Stromal cell of bone marrow (primary cell): ENCODE measurements at regions not wholly inside any gene's neighbourhood (a gene's known extent, or its start where the extent isn't known, plus 50 kb on each side); places are given as distances from the start of the nearest gene placed in this dataset.
"Not testable (repeated sequence)": the region's sequence is repeated elsewhere in the genome, so short reads cannot be mapped to it uniquely, and the experiment has no call there.

ENCODE experiments used
- DNase-seq: peaks from one replicate; pipeline ENCODE4 v3.0.0-alpha.2; 2012; ENCODE audit warnings: low read depth

DNA sequence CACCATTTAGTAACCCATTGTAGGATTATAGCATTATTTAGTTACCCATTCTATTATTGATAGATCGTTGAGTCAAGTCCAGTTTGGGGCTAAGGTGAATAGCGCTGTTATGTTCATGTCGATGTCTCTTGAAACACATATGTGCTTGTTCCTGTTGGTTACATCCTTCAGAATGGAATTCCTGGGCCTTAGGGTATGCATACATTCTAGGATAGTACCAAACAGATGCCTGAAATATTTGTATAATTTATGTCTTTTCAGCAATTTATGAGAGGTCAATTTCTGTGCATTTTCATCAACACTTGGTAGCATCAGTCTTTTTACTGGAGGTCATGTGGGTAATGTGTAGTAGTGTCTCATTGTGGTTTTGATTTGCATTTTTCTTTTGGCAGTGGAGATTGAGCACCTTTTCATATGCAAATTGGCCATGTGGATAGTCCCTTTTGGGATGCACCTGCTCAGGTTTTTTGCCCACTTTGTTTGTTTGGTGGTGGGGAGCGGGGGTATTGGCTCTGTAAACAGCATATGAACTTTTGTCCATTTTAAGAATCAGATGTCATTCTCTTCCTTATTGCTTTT lies 104.2 kb downstream of the CDRT15L2 start:
- not testable (repeated sequence) for DNase-seq

DNA sequence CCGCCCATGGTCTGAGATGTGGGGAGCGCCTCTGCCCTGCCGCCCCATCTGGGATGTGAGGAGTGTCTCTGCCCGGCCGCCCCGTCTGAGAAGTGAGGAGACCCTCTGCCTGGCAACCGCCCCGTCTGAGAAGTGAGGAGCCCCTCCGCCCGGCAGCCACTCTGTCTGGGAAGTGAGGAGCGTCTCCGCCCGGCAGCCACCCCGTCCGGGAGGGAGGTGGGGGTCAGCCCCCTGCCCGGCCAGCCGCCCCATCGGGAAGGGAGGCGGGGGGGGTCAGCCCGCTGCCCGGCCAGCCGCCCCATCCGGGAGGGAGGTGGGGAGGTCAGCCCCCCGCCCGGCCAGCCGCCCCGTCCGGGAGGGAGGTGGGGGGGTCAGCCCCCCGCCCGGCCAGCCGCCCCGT lies 105.5 kb downstream of the CDRT15L2 start:
- not testable (repeated sequence) for DNase-seq

DNA sequence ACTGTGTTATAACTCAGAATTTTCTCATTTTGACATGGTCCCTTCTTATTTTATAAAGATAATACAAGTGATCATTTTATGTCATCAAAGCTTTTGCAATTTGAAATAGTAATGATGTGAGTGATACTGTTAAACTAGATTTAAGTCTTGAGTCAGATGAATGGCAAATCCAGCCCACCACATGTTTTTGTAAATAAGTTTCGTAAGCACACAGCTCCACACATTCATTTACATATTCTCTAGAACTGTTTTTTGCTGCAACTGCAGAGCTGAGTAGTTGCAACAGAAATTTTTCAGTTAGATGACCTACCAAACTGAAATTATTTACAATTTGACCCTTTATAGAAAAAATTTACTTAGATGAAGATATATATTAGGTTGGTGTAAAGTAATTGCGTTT lies 108.1 kb downstream of the CDRT15L2 start:
- not testable (repeated sequence) for DNase-seq

DNA sequence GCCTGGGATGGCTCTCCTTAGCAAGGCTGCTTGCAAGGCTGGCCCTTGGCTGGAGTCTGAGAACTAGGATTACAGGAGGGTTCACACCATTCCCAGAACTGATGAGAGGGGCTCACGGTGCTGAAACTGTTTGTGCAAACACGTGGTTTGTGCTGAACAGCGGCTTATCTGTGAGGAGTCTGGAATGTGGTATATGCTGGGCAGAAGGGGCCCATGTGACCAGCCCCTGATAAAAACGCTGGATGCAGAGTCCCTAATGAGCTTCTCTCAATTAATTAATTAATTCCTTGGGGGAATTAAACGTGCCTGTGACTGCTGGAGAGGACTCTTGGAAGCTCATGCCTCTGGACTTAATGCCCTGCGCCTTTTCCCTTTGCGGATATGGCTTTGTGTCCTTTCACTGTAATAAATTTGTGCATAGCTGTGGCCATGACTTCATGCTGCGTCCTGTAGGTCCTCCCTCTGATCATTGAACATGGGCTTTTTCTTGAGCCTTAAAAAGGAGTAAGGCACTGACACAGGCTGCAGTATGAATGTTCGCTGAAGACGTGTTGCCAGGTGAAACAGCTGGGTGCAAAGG lies 109.7 kb downstream of the CDRT15L2 start:
- DNase-seq, result not testable (repeated sequence)

DNA sequence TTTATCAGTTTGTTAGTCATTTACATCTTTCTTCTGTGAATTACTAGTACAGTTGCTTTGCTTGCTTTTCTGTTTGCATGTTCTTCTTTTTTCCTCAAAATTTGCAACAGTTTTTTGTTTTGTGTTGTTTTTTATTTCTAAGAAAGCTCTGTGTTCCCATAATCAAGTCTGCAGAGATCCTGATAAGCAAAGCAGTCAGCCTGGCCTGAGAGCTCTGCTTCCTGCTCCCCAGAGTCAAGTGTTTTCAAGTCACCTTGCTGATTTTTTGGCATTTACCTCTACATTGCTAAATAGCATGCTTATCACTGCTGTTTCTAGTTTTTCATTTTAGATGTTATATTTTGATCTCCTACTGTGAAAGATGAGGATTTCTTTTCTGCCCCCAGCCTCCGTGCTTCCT lies 113.2 kb downstream of the CDRT15L2 start:
- not testable (repeated sequence) for DNase-seq

DNA sequence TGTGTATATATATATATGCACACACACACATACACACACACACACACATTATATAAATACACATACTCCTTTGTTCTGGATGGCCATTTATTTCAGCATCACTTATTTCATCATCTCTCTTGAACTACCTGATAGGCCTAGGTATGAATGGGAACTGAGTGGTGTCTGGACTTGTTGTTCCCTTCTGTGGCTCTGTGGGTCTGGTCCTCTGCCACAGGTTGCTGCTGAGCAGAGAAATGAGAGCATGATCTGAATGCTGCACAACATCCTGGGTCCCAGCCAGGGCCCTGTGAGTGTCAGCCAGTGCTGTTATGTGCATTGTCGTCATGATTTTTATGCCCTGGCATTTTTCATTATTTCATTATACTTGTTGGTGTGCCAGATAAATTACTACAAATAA lies 116.3 kb downstream of the CDRT15L2 start:
- not testable (repeated sequence) for DNase-seq

DNA sequence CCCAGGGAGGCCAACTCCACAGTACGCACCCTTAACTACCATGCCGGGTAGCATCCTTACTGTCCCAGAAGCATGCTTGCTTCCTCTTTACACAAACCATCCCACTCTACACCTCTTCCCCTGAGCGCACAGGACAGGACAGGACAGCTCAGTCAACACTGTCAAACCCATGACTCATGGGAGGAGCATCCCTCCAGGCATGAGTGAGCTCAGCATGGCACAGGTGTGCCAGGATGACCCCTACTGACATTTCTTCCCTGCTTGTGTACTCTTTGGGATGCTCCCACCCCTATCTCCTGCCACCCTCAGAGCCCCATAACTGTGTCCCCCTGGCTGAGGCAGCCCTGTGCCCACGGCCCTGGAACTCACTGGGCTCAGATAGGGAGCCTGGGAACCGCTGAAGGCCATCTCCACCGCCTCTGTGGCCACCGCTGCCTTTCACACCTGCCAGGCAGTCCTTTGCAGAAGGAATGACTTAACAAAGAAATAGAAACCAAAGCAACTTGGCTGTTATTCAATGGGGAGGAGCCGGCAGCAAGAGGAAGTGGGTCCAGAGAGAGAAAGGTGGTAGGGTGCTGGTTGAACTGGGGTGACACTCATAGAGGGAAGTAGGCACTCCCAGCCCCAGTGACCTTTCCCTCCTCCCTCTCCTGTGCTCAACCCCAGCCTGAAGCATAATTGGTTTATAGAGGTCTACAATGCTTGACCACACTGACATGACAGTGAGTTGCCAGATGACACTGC lies 119.1 kb downstream of the CDRT15L2 start:
- DNase-seq, result not testable (repeated sequence)

DNA sequence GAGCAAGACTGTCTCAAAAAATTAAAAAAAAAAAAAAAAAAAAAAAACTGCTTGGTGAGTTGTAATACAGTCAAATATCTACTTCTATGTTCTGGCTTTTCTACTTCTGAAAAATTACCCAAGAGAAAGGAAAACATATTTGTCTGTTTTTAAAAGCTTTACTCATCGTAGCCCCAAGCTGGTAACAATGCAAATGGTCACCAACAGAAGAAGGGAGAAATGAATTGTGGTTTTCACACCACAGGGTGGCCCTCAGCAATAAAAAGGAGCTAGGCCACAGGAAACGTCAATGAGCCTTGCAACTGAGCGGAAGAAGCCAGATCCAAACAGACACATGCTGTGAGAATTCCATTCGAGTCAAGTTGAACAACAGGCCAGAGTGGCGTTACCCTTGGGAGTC lies 121.0 kb downstream of the CDRT15L2 start:
- DNase-seq, result peak; percentile 1

DNA sequence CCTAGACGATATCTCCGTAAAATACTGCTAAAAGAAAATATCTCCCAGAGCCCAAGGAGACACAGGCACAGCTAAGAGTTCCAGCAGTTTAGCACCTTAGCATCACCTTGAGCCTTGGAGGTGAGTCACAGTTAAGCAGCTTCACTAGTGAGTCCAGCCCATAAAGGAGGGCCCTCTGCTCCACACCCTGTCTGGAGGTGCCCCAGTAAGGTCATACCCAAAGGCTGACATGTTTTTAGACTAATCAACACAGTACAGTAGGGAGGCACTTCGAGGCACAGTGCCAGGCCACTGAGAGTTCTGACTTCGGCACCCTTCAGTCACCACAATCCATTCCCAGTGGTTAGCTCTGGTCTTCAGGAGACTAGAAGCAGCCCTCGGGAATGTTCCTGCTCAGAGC lies 121.8 kb downstream of the CDRT15L2 start:
- DNase-seq, result not testable (repeated sequence)

DNA sequence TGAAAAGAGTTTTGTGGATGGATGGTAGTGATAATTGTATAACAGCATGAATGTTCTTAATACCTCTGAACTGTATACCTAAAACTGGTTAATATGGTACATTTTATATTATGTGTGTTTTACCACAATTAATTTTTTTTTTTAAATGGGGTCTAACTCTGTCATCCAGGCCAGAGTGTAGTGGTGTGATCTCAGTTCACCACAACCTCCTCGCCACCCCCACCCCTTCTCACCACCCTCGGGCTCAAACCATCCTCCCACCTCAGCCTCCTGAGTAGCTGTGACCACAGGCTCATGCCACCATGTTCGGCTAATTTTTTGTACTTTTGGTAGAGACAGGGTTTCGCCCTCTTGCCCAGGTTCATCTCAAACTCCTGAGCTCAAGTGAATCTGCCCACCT lies 123.2 kb downstream of the CDRT15L2 start:
- DNase-seq, result no peak

DNA sequence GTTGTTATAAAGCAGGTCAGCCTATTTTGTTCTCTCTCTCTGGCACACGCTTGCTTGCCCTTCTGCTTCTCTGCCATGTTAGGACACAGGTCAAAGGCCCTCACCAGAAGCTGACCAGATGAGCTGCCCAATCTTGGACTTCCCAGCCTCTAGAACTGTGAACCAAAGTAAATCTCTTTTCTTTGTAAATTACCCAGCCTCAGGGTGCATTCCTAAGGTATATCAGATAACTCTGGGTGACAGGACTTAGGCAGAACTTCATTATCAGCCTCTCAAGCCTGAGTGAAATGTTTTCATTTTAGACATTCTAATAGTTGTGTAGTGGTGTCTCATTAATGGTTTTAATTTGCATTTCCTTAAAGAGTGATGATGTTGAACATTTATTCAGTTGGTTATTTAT lies 124.3 kb downstream of the CDRT15L2 start:
- no peak for DNase-seq

DNA sequence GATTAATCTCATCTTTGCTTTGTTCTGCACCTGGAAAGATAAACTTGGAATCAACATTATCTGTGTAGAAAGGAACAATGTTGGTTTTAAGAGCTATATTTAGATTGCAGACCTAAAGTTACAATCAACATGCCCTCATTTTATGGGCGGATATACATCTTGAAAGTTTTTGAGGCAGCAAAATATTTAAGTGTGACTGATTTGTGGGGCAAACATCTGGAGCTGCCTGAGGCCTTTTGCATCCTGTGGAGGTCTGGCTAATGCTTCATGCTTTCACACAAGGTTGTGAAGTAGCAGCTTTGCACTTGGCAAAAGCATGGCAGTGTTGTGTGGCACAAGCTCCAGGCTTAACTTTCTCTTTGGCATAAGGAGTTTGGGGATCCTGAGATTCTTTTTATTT lies 125.7 kb downstream of the CDRT15L2 start:
- DNase-seq, result not testable (repeated sequence)

DNA sequence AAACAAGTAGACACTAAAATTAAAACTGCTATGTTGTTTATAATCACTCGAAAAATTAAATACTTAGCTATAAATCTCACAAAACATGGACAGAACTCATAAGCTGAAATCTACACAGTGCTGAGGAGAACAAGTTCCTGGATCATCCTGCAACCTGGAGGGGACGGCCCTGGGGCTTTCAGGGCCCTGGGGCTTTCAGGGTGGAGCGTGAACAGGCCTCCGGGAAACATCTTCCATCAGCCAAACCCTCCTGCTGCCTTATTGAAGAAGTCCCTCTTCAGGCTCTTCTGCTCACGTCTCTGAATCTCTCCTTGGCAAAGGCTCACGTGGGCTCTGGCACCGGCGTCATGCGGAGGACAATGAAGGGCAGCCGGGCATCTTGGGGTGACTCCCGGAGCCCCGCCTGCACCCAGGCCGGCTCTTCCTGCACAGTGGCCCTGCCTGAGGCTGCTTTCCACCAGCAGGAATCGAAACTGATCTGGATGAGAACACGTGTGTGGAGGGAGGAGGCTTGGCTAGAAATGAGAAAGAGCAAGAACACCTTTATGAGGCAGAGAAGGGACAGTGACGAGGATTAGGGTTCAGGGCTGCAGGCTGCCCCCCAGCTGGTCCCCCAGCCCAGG lies 127.3 kb downstream of the CDRT15L2 start:
- DNase-seq, result no peak

DNA sequence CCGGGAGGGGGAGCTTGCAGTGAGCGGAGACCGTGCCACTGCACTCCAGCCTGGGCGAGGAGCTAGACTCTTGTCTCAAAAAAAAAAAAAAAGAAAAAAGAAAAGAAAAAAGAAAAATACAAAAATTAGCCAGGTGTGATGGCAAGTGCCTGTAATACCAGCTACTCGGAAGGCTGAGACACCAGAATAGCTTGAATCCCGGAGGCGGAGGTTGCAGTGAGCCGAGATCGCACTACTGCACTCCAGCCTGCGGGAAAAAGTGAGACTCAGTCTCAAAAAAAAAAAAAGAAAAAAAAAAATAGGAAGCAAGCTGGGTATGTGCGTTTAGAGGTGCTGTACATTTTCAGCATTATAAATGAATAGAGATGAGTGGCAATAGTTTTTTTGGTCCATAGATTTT lies 129.3 kb downstream of the CDRT15L2 start:
- not testable (repeated sequence) for DNase-seq

DNA sequence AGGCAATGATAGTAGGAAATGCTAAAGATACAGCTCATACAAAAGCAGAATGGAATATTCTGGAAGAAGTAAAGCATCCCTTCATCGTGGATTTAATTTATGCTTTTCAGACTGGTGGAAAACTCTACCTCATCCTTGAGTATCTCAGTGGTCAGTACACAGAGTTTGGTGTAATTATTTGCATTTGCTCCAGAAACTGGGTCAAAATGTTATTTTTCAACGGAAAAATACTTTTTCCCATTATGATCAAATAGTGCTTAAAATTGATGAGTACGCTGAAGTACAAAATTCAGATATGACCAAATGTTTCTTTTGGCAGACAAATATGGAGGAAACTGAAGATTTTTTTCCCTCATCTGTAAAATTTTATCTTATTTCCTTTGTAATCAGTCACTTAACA lies 137.0 kb downstream of the CDRT15L2 start:
- DNase-seq, result not testable (repeated sequence)

DNA sequence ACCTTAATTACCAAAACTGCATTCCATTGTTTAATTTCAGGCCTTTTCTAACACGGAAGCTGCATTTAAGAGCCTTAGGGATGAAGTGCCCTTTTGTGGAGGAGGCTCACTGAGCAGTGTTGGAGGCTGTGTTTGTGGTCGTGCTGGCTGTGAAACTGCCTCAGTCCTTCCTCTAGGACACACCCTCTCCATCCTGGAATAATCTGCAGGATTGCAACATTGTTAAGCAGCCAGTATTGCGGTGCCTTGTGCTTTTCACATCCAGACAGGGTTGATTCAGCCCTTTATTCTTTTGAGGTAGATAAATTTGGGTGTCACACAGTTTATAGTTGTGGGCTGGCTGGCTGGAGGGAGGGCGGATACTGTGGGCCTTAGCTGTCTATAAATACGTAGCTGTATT lies 141.6 kb downstream of the CDRT15L2 start:
- DNase-seq, result peak; percentile 12

DNA sequence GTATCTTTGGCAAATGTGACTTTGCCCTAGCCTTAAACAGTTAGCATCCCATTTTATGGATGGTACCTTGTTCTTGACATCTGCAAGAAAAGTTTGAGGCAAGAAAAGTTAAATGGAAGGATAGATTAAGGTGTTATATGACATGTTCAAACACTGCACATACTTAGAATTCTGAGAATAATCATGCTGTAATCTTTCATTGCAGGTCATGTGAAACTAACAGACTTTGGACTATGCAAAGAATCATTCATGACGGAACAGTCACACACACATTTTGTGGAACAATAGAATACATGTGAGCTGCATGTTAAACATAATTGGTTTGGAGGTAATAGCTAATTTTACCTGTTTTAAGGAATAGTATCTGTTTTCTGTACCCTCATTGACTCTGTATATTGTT lies 144.9 kb downstream of the CDRT15L2 start:
- not testable (repeated sequence) for DNase-seq

DNA sequence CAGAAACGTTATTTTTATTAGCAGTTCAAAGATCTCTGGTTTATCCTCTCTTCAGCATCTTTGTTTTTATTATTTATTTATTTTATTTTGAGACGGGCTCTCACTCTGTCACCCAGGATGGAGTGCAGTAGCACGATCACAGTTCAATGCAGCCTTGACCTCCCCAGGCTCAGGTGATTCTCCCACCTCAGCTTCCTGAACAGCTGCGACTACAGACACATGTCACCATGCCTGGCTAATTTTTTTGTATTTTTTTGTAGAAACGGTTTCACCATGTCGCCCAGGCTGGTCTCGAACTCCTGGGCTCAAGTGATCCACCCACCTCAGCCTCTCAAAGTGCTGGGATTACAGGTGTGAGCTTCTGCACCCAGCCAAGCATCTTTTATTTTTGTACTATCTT lies 147.7 kb downstream of the CDRT15L2 start:
- not testable (repeated sequence) for DNase-seq

DNA sequence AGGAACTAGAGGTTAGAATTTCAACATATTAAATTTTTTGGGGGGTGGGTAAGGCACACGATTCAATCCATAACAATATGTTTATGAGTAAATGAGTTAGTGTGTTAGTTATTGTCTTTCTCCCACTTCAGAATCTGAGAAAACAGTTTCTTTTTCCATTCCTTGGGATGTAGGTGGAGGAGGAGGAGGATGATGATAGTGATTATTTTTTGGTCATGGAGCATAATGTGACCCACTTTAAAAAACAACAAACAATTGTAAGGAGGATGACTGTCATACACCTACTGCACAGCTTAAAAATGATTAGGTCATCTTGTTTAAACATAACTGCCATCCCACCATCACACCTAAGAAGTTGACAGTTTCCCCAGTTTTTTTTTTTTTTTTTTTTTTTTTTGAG lies 148.7 kb downstream of the CDRT15L2 start:
- no peak for DNase-seq

DNA sequence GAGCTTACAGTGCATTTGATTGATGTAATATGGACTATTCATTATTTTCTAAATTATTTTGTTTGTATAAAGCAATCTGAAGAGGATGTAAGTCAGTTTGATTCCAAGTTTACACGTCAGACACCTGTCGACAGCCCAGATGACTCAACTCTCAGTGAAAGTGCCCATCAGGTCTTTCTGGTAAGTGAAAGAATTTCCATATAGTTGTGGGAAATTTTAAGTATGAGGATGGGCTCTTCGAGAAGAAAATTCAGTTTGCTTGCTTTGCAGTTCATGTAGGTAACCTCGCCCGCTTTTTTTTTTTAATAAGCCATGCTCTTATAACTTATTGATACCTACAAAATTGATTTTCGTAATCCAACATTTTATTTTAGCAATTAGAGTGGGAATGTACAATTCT lies 151.6 kb downstream of the CDRT15L2 start:
- DNase-seq, result not testable (repeated sequence)

DNA sequence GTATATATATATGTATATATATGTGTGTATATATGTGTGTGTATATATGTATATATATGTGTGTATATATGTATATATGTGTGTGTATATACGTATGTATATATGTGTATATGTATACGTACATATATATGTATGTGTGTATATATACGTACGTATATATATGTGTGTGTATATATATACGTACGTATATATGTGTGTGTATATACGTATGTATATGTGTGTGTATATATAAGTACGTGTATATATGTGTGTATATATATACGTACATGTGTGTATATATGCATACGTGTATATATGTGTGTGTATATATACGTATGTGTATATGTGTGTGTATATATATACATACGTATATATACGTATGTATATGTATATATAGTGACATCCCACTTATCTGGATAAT lies 154.4 kb downstream of the CDRT15L2 start:
- no peak for DNase-seq

DNA sequence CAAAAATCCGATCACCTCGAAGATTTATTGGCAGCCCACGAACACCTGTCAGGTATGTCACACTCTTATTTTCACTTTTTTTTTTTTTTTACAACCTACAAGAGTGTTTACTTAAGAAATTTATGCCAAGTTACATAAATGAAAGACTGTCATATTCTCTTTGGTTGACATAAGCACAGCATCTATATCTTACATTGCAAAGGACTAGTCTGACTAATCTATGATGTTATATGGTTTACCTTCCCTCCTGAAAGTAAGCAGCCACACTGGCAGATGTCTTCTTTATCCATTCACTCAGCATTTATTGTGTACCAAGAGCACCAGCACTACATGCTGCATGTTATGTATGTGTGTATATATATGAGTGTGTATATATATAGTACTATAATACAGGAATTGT lies 156.3 kb downstream of the CDRT15L2 start:
- no peak for DNase-seq

DNA sequence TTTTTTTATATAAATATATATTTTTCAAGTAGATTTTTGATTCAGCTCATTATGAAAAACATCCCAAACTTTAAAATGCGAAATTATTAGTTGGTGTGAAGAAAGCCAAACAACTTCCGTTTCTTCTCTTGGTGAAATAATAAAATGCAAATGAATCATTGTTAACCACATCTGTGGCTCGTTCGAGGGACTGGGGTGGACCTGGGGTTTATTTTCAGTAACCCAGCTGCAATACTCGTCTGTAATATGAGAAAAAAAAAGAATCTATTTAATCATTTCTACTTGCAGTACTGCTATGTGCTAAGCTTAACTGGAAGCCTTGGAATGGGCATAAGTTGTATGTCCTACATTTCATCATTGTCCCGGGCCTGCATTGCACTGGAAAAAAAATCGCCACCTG lies 158.1 kb downstream of the CDRT15L2 start:
- DNase-seq, result not testable (repeated sequence)
